Ovary (tissue), 3 donors: ENCODE measurements at regions not wholly inside any gene's neighbourhood (a gene's known extent, or its start where the extent isn't known, plus 50 kb on each side); places are given as distances from the start of the nearest gene placed in this dataset.

ENCODE experiments used
- EP300 ChIP-seq: sonication (generic); formaldehyde crosslinking; IDR thresholded peaks from one replicate; pipeline ENCODE4 v1.6.1; 2017; ENCODE audit warnings: antibody characterized with exemption
- POLR2A ChIP-seq: fragments of 450-650 bp; IDR thresholded peaks from one replicate; pipeline ENCODE4 v1.6.1; 2017; ENCODE audit warnings: antibody characterized with exemption, mild to moderate bottlenecking, moderate library complexity
- TF ChIP-seq, protein P1 (sequence below), 3 donors: fragments of 450-650 bp in 2 of 3; fragments of 200-600 bp in 1 of 3; IDR thresholded peaks; one replicate each; pipeline versions ENCODE4 v1.5.1 to v1.8.0; 2016 to 2022; ENCODE audit warnings: antibody characterized with exemption in 3 of 3, mild to moderate bottlenecking in 1 of 3
- donor health status: DM: no; HTN: no; CAD: no.

DNA sequence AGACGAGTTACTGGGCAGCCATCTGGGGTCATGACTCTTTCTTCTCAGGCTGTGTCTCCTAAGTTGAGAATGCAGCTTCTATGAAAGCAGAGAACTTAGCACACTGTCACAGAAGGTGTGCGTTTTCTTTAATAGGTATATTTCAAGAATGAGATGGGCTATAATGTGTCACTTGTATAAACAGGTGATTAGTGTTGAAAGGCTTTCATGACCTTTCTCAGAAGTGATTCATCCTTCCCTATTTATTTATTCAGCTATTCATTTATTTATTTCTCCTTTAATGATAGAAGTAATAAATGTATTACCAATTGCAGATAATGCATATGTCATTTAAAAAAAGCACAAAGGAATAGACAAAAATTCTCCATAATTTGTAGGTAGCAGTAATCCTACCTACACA, 157.2 kb upstream of the COL21A1 start:
- TF ChIP-seq, protein P1, sequence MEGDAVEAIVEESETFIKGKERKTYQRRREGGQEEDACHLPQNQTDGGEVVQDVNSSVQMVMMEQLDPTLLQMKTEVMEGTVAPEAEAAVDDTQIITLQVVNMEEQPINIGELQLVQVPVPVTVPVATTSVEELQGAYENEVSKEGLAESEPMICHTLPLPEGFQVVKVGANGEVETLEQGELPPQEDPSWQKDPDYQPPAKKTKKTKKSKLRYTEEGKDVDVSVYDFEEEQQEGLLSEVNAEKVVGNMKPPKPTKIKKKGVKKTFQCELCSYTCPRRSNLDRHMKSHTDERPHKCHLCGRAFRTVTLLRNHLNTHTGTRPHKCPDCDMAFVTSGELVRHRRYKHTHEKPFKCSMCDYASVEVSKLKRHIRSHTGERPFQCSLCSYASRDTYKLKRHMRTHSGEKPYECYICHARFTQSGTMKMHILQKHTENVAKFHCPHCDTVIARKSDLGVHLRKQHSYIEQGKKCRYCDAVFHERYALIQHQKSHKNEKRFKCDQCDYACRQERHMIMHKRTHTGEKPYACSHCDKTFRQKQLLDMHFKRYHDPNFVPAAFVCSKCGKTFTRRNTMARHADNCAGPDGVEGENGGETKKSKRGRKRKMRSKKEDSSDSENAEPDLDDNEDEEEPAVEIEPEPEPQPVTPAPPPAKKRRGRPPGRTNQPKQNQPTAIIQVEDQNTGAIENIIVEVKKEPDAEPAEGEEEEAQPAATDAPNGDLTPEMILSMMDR (IDR thresholded peaks at IDR 0.05), result no peak
- no peak for TF ChIP-seq POLR2A
- TF ChIP-seq EP300, result no peak
